ENCODE measurements at regions not wholly inside any gene's neighbourhood (a gene's known extent, or its start where the extent isn't known, plus 50 kb on each side); places are given as distances from the start of the nearest gene placed in this dataset.
"Not testable (repeated sequence)": the region's sequence is repeated elsewhere in the genome, so short reads cannot be mapped to it uniquely, and the experiment has no call there.

- DNase-seq (ENCODE audit: low read depth), result no peak
These were observed 67.7 kb upstream of the SERP2 start for GRCh38 chr13:44305917-44306370.

DNA sequence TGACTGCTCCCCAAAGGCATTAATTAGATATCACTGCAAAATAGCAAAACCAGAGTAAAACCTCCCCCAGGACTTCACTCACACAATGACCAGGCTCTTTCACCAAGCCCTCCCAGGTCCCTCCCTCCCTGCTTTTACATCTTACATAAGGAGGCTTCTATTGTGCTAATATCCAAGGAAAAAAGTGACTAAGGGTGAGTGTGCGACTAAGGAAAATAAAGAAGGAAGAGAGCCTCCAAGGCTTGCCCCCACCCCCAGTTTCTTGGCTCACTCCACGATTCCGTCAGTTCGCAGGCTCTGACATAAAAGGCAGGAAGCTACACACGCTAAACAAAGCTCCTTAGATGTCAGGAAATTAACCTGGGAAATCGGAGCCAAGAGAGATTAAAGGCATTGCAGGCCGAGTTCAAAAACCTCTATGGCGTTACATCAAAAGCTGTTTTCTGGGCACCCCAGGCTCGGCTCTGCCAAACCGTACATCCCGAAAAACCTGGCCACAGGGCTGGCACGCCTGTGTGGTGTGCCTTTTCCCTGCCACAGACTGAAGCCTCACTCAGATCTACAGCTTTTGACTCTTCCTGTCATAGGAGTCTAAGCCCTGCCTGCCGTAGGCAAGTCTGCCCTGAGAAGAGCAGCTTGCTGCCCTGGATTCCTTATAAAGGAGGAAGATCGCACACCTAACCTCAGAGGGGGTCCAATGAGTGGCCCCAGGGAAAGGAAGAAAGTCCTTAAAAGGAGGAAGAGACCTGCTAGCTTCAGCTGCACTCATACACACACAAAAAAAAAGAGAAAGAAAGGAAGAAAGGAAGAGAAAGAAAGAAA lies 67.0 kb upstream of the SERP2 start:
- DNase-seq (ENCODE audit: low read depth), result no peak

GRCh38 chr13:44307255-44307654 lies 66.4 kb upstream of the SERP2 start:
- no peak for DNase-seq (ENCODE audit: low read depth)

DNA sequence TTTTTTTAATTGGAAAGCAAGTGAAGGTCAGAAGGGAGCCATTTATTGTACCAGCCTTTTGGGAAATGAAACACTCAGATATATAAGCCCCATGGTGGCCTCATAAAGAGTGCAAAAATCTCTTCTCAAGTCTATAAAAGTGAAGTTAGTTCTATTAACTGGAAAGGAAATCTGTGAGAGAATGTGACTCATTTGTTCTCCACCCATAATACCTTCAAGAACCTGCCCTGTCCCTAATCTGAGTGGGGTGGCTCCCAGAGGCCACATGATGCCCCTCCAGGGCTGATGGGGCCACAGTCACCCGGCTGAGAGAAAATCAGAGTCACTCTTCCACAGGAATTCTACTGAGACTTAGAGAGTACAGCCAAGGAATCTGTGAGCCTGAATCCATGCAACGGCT lies 65.8 kb upstream of the SERP2 start:
- DNase-seq (ENCODE audit: low read depth), result no peak

- DNase-seq (ENCODE audit: low read depth), result no peak
These were observed 65.3 kb upstream of the SERP2 start for GRCh38 chr13:44308352-44308751.

GRCh38 chr13:44309794-44310757 lies 63.5 kb upstream of the SERP2 start:
- DNase-seq (ENCODE audit: low read depth), result no peak

DNA sequence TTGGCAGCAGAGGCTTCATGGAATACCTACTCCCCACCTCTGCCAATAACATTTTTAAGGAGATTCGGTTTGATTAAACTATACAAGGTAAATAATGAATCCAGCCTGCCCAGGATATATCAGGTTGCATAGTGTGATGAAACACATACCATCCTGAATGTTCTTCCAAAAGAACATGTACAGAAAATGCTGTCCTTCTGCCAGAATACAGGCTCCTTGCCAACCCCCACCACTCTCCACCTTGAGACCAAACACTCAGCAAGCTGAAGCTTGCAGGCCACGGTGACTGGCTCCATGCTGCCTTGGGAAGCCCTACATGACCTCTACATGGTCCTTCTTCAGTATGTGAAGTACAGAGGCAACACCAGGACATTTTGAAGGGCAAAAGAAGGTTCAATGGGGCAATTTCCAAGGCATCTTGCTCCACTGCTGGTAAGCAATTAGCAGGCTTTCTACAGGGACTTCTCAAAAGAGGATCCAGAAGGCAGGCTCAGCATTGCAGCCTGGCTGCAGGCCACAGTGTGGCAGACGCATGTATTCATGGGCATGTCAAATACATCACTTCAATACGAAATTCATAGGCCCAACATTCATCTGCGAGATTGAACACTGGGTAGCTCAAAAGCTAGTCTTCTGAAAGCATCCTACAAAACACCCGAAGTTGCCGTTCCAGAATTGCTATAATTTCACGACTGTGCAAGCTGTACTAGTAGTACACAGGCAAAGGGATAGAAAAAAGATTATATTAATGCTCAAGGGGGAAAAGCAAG lies 62.4 kb upstream of the SERP2 start:
- no peak for DNase-seq (ENCODE audit: low read depth)

GRCh38 chr13:44312131-44312530 lies 61.5 kb upstream of the SERP2 start:
- DNase-seq (ENCODE audit: low read depth), result no peak

DNA sequence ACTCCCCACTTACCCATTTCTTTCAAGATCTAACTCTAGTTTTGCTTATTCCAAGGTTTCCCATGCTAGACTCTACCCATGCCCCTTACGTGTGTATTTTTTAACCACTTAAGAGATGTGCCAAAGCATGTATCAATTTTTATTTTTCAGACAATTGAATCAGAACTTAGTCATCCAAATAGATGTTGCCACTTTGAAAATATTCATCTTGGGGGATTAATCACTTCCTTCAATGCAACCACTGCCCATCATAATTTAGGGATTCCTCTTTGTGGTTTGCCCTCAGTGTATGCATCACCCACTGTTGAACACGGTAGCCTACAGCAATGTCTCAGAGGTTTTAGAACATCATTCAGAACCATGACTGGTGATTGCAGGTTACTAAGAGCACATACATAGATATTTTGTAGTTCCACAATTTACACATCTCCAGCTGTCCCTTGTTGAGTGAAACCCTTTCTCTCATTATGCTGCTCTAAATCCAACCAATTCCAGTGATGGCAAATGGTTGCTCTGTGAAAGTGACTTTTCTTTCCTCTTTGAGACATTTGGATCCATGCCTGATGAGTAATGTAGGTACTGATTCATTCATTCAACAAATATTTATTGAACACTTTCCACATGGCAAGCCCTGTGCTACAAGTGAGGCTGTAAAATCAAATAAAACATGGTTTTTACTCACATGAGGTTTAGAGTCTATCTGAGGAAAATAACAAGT lies 60.6 kb upstream of the SERP2 start:
- DNase-seq (ENCODE audit: low read depth), result no peak

GRCh38 chr13:44313674-44314073 lies 60.0 kb upstream of the SERP2 start:
- DNase-seq (ENCODE audit: low read depth), result no peak

DNA sequence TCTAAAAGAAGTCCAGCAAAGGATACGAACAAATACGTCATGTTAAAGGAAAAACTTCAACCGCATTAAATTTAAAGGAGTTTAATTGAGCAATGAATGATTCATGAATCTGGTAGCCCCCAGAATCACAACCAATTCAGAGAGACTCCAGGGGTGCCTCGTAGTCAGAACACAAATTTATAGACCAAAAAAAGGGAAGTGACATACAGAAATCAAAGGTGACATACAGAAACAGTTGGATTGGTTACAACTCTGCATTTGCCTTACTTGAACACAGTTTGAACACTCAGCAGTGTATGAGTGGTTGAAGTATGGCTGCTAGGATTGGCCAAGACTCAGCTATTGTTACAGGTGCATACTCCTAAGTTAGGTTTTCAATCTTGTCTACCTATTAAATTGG lies 59.5 kb upstream of the SERP2 start:
- not testable (repeated sequence) for DNase-seq (ENCODE audit: low read depth)

DNA sequence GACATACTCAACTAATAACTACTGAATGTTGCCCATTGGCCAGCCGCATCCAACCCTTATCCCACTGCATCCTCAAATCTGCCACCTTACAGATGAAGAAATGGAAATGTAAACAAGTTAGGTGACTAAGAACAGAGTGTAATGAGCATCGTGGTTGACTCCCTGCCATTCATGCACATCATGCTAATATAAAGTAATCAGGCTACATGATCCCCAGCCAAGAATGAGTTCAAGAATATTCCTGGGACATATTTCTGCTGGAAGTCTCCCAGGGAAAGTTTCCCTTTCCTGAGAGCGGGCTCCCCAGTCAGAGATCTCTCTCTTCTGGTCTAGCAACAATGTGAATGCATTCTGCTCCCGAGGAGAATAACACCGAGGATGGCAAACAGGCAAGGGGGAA lies 55.9 kb upstream of the SERP2 start:
- no peak for DNase-seq (ENCODE audit: low read depth)

GRCh38 chr13:44318161-44318560 lies 55.5 kb upstream of the SERP2 start:
- DNase-seq (ENCODE audit: low read depth), result no peak

- DNase-seq (ENCODE audit: low read depth), result no peak
These were observed 53.0 kb upstream of the SERP2 start for GRCh38 chr13:44320611-44321010.

DNA sequence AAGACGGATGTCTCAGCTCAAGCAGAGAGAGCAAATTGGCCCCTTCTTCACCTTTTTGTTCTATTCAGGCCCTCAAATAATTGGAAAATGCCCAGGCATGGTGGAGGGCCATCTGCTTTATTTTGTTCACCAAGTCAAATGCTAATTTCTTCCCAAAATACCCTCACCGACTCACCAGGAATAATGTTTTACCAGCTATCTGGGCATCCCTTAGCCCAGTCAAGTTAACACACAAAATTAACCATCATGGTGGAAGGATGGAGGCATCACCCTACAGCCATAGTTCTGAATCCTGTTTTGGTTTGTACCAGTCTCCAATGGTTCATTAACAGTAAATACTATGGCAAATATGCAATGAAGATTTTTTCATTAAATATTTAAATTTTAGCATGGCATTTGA lies 51.7 kb upstream of the SERP2 start:
- no peak for DNase-seq (ENCODE audit: low read depth)

DNA sequence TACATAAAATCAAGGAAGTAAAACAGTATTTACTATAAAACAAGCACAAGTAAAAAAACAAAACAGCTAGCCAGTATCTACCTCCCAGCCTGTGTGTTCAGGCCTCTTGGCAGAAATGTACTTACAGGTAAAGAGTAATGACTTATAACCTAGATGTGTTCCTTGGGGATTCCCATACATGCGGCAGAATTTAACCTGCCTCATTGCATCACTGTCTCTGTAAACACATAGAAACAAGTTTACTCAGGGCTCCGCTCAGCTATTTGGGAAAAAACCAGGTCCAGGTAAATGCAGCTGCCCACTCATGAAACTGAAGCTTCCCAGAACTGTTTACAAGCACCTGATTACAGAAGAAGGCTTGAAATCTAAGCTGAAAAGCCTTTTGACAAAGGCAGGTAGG lies 50.7 kb upstream of the SERP2 start:
- no peak for DNase-seq (ENCODE audit: low read depth)

DNA sequence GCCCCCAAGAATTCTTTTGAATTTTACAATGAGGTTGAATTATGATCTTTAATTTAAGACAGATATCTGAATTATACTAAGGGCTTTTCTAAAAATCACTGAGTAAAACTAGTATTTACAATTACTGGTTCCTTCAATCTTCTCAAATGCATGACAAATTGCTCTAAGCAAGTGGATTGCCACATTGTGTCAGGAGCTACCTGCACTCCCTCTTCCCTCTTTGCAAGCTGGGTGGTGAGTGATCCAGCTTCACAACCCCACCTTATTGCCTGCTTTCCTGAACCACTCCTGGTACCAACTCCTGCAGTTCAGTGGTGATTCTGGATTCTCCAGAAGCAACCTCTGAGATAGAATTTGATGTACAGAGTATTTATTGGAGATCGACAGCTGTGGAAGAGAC lies 49.9 kb upstream of the SERP2 start:
- DNase-seq (ENCODE audit: low read depth), result no peak
